Endodermal cell (in vitro differentiated cells): ENCODE measurements at regions not wholly inside any gene's neighbourhood (a gene's known extent, or its start where the extent isn't known, plus 50 kb on each side); places are given as distances from the start of the nearest gene placed in this dataset.

Experiments
- DNase-seq: peaks from one replicate; pipeline ENCODE4 v3.0.0-alpha.2; 2017
- H3K27ac ChIP-seq: 2 replicates; pipeline ENCODE4 v1.5.1; 2013; ENCODE audit warnings: mild to moderate bottlenecking, low read depth, low read length, moderate library complexity
- H3K27me3 ChIP-seq: 2 replicates; pipeline ENCODE4 v1.6.1; 2013; ENCODE audit warnings: mild to moderate bottlenecking, low read length, moderate library complexity; ENCODE audit not compliant: insufficient read depth, control insufficient read depth, poor library complexity, severe bottlenecking
- H3K36me3 ChIP-seq: 2 replicates; pipeline ENCODE4 v1.7.0; 2013; ENCODE audit warnings: mild to moderate bottlenecking, low read length, moderate library complexity; ENCODE audit not compliant: control insufficient read depth, insufficient read depth
- H3K4me1 ChIP-seq: one replicate; pipeline ENCODE4 v1.7.0; 2013; ENCODE audit warnings: low read length; ENCODE audit not compliant: control insufficient read depth, insufficient read depth
- H3K4me3 ChIP-seq: 2 replicates; pipeline ENCODE4 v1.5.1; 2013; ENCODE audit warnings: mild to moderate bottlenecking, low read length, moderate library complexity
- H3K9ac ChIP-seq: 2 replicates; pipeline ENCODE4 v1.6.1; 2013; ENCODE audit warnings: mild to moderate bottlenecking, low read length, moderate library complexity; ENCODE audit not compliant: poor library complexity, severe bottlenecking; ENCODE audit errors: extremely low read depth
- H3K9me3 ChIP-seq: 2 replicates; pipeline ENCODE4 v1.6.1; 2013; ENCODE audit warnings: mild to moderate bottlenecking, low read length, moderate library complexity; ENCODE audit not compliant: control insufficient read depth
- H3K27ac Mint-ChIP-seq: 2 replicates; pipeline ENCODE4 v1.8.0; 2020; ENCODE audit warnings: mixed read lengths
- H3K27me3 Mint-ChIP-seq: 2 replicates; pipeline ENCODE4 v1.8.0; 2021; ENCODE audit warnings: mild to moderate bottlenecking, mixed read lengths; ENCODE audit not compliant: insufficient read depth
- H3K36me3 Mint-ChIP-seq: 2 replicates; pipeline ENCODE4 v1.8.0; 2020; ENCODE audit warnings: low read depth, mixed read lengths
- H3K4me1 Mint-ChIP-seq: 2 replicates; pipeline ENCODE4 v1.8.0; 2020; ENCODE audit warnings: mixed read lengths
- H3K4me3 Mint-ChIP-seq: 2 replicates; pipeline ENCODE4 v1.8.0; 2020; ENCODE audit warnings: mild to moderate bottlenecking, moderate library complexity, mixed read lengths
- H3K9me3 Mint-ChIP-seq: 2 replicates; pipeline ENCODE4 v1.8.0; 2020; ENCODE audit warnings: mild to moderate bottlenecking, mixed read lengths
- WGBS, 2 experiments: methylation state at CpG; one replicate each; pipeline versions ENCODE4 v1.1.5 to v1.1.7; 2013; ENCODE audit warnings: missing lambda C conversion rate in 2 of 2, mixed read lengths in 1 of 2; ENCODE audit not compliant: insufficient coverage in 1 of 2, insufficient read length in 1 of 2; 5-methylcytosine and 5-hydroxymethylcytosine counted together
- TF ChIP-seq, protein P1 (sequence below): fragments of 200-600 bp; sonication (generic); conservative IDR thresholded peaks from 2 replicates; pipeline ENCODE4 v1.5.0; 2021; ENCODE audit warnings: antibody characterized with exemption, mild to moderate bottlenecking

DNA sequence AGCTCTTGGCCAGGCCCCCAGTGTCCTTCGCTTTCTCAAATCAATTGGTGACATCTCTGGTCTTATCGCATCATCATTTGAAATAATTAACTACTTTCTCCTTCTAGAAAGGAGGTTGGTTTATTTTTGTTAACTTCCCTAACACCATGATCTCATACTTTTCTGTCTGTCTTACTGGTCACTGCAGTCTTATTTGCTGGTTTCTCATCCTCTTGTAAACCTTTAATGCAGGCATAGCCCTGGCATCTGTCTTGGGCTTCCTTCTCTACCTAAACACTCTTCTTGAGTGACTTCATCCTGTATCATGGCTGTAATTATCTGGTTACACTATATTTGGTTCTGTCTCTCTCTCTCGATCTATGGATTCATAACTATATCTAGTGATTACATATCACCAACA lies 152.8 kb downstream of the CYSLTR2 start:
- Histone ChIP-seq H3K9ac (no peak overlapping the region), H3K4me3 (no peak overlapping the region), H3K4me1 (no peaks in the 10 kb centered on the region), H3K9me3 (no peaks in the 10 kb centered on the region), H3K36me3 (no peaks in the 10 kb centered on the region), H3K27me3 (no peaks in the 10 kb centered on the region), H3K27ac (no peak overlapping the region)
- no peaks in the 10 kb centered on the region for H3K27me3 Mint-ChIP-seq
- 92 to 95% methylated on average over 2 to 3 of the region's 3 CpGs for WGBS, 2 experiments
- no peak overlapping the region for H3K4me3 Mint-ChIP-seq
- no peak overlapping the region for H3K27ac Mint-ChIP-seq
- no peaks in the 10 kb centered on the region for H3K4me1 Mint-ChIP-seq
- TF ChIP-seq, protein P1, sequence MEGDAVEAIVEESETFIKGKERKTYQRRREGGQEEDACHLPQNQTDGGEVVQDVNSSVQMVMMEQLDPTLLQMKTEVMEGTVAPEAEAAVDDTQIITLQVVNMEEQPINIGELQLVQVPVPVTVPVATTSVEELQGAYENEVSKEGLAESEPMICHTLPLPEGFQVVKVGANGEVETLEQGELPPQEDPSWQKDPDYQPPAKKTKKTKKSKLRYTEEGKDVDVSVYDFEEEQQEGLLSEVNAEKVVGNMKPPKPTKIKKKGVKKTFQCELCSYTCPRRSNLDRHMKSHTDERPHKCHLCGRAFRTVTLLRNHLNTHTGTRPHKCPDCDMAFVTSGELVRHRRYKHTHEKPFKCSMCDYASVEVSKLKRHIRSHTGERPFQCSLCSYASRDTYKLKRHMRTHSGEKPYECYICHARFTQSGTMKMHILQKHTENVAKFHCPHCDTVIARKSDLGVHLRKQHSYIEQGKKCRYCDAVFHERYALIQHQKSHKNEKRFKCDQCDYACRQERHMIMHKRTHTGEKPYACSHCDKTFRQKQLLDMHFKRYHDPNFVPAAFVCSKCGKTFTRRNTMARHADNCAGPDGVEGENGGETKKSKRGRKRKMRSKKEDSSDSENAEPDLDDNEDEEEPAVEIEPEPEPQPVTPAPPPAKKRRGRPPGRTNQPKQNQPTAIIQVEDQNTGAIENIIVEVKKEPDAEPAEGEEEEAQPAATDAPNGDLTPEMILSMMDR = no peak
- H3K36me3 Mint-ChIP-seq = no peaks in the 10 kb centered on the region
- H3K9me3 Mint-ChIP-seq = no peaks in the 10 kb centered on the region
- no peak for DNase-seq

DNA sequence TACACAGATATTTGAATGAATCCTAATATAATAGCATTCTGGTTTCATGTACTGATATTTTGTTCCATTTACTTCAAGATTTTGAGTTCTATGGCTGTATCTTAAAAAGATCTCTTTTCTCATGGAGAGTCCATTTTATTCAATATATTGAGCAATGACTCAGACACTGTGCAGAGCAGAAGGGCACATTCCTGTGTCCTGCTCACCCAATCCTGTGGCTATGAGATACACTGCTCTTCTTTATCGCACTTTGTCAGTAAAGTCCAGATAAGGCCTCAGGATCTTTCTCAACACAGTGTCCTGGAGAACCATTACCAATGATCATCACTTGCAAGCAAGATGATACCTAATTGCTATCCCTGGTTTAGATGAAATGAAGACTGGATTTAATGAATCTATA lies 155.0 kb downstream of the CYSLTR2 start:
- no peak overlapping the region for H3K27ac Mint-ChIP-seq

DNA sequence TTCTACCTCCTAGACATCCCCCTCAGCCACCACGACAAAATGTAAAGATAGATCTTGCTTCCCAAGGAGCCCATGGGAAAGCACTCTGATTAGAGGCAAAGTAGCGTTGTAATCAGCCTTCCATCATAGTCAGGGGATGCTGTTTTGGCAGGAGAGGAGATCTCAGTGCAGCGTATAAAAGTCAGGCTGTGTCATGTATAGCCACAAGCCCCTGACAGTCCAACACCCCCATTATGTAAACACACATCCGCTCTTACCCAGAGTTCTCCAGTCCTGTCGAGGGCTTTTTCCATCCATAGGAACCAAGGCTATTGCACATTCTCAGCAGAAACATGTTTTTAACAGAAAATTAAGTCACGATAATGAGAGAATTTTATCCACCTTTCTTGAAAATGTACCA lies 156.3 kb downstream of the CYSLTR2 start:
- no peak overlapping the region for H3K4me3 Mint-ChIP-seq
- Histone ChIP-seq H3K9me3 (no peaks in the 10 kb centered on the region), H3K4me1 (no peaks in the 10 kb centered on the region), H3K4me3 (no peak overlapping the region), H3K9ac (no peak overlapping the region), H3K27ac (no peak overlapping the region), H3K27me3 (no peaks in the 10 kb centered on the region), H3K36me3 (no peaks in the 10 kb centered on the region)
- no peak overlapping the region for H3K27ac Mint-ChIP-seq
- no peak for DNase-seq
- WGBS, 2 experiments = 93 to 95% methylated on average over 6 of the region's 6 CpGs
- H3K9me3 Mint-ChIP-seq = no peaks in the 10 kb centered on the region
- H3K27me3 Mint-ChIP-seq = no peaks in the 10 kb centered on the region
- H3K4me1 Mint-ChIP-seq = no peaks in the 10 kb centered on the region
- TF ChIP-seq, protein P1 = no peak
- no peaks in the 10 kb centered on the region for H3K36me3 Mint-ChIP-seq

More for the DNA sequence above, 155.0 kb downstream of the CYSLTR2 start:
- Mint-ChIP-seq H3K27me3 (no peaks in the 10 kb centered on the region), H3K4me3 (no peak overlapping the region), H3K9me3 (no peaks in the 10 kb centered on the region), H3K36me3 (no peaks in the 10 kb centered on the region), H3K4me1 (no peaks in the 10 kb centered on the region)
- H3K36me3 ChIP-seq = no peaks in the 10 kb centered on the region
- no peak overlapping the region for H3K27ac ChIP-seq
- no peaks in the 10 kb centered on the region for H3K9me3 ChIP-seq
- WGBS, 2 experiments = 80 to 97% methylated on average over 1 of the region's 1 CpG
- H3K27me3 ChIP-seq = no peaks in the 10 kb centered on the region
- no peak for DNase-seq
- TF ChIP-seq, protein P1 = no peak
- no peak overlapping the region for H3K9ac ChIP-seq
- no peak overlapping the region for H3K4me3 ChIP-seq
- H3K4me1 ChIP-seq = no peaks in the 10 kb centered on the region
